IMR-90 (cell line): ENCODE measurements at regions not wholly inside any gene's neighbourhood (a gene's known extent, or its start where the extent isn't known, plus 50 kb on each side); places are given as distances from the start of the nearest gene placed in this dataset.

Source experiments
- ATAC-seq: fragments of 200-7000 bp; cut with Tn5 transposase; 2 replicates; pipeline ENCODE4 v1.9.1; 2020; ENCODE audit warnings: low read depth, mild to moderate bottlenecking, moderate library complexity
- BruUV-seq: library from RNA; stranded (reverse); fragments of 400-500 nt; replicated peaks from 2 replicates; lab custom pipeline; 2021; lab: Mats Ljungman, UMichigan
- CTCF ChIA-PET: fragments of 300-600 bp; formaldehyde crosslinking; extraction: SDS; loops from one replicate; lab custom pipeline; 2021; ENCODE audit warnings: antibody characterized with exemption; lab: Yijun Ruan, JAX
- POLR2A ChIA-PET: fragments of 300-600 bp; sonication (Branson Sonifier 250); formaldehyde crosslinking; loops from one replicate; lab custom pipeline; 2022; ENCODE audit warnings: antibody characterized with exemption; ENCODE audit not compliant: unreplicated experiment; lab: Charles Lee
- DNase-seq: peaks from one replicate; pipeline ENCODE4 v3.0.0; 2013
- H2AFZ ChIP-seq: replicated peaks from 2 replicates; pipeline ENCODE3; 2013; ENCODE audit warnings: low read length, mild to moderate bottlenecking; ENCODE audit not compliant: poor library complexity
- H2AK5ac ChIP-seq: 2 replicates; pipeline ENCODE4 v1.6.1; 2013; ENCODE audit warnings: low read depth, low read length, inconsistent platforms
- H2AK9ac ChIP-seq: replicated peaks from 2 replicates; pipeline ENCODE3; 2013; ENCODE audit warnings: mild to moderate bottlenecking, low read depth, low read length, moderate library complexity; ENCODE audit not compliant: poor library complexity
- H2BK120ac ChIP-seq: 2 replicates; pipeline ENCODE4 v1.6.1; 2013; ENCODE audit warnings: low read depth, low read length, inconsistent platforms
- H2BK15ac ChIP-seq: 3 replicates; pipeline ENCODE4 v1.6.1; 2013; ENCODE audit warnings: low read depth, low read length, inconsistent platforms
- H2BK20ac ChIP-seq: 2 replicates; pipeline ENCODE4 v1.6.1; 2013; ENCODE audit warnings: low read depth, mild to moderate bottlenecking, inconsistent platforms, low read length, moderate library complexity
- H2BK5ac ChIP-seq: 2 replicates; pipeline ENCODE4 v1.6.1; 2013; ENCODE audit warnings: mild to moderate bottlenecking, low read depth, low read length, inconsistent platforms; ENCODE audit not compliant: poor library complexity, severe bottlenecking
- H3K14ac ChIP-seq: replicated peaks from 2 replicates; pipeline ENCODE4 v1.6.1; 2013; ENCODE audit warnings: low read depth, low read length, inconsistent platforms
- H3K18ac ChIP-seq: 2 replicates; pipeline ENCODE4 v1.6.1; 2013; ENCODE audit warnings: low read depth, low read length, control low read depth
- H3K23ac ChIP-seq: 2 replicates; pipeline ENCODE4 v1.6.1; 2013; ENCODE audit warnings: low read depth, low read length, inconsistent platforms
- H3K27ac ChIP-seq: 2 replicates; pipeline ENCODE4 v1.5.1; 2013; ENCODE audit warnings: mild to moderate bottlenecking, control low read depth, low read length; ENCODE audit not compliant: insufficient read depth
- H3K27me3 ChIP-seq: 2 replicates; pipeline ENCODE4 v1.6.1; 2013; ENCODE audit warnings: low read length; ENCODE audit not compliant: control insufficient read depth, insufficient read depth
- H3K36me3 ChIP-seq: 2 replicates; pipeline ENCODE4 v1.6.1; 2013; ENCODE audit warnings: low read length, mixed read lengths; ENCODE audit not compliant: control insufficient read depth, insufficient read depth
- H3K4ac ChIP-seq: 2 replicates; pipeline ENCODE4 v1.6.1; 2013; ENCODE audit warnings: low read depth, low read length, inconsistent platforms
- H3K4me1 ChIP-seq: 2 replicates; pipeline ENCODE4 v1.6.1; 2013; ENCODE audit warnings: low read length, mixed read lengths; ENCODE audit not compliant: control insufficient read depth, insufficient read depth
- H3K4me2 ChIP-seq: 2 replicates; pipeline ENCODE4 v1.6.1; 2013; ENCODE audit warnings: low read depth, mild to moderate bottlenecking, control low read depth, low read length, moderate library complexity
- H3K4me3 ChIP-seq: 2 replicates; pipeline ENCODE4 v1.5.1; 2013; ENCODE audit warnings: low read depth, mild to moderate bottlenecking, control low read depth, low read length, moderate library complexity; ENCODE audit not compliant: insufficient read depth
- H3K56ac ChIP-seq: 2 replicates; pipeline ENCODE4 v1.6.1; 2013; ENCODE audit warnings: low read length, inconsistent platforms; ENCODE audit not compliant: insufficient read depth; ENCODE audit errors: extremely low read depth
- H3K79me1 ChIP-seq, 2 experiments: 2 replicates each; pipeline ENCODE4 v1.6.1; 2013; ENCODE audit warnings: low read length in 2 of 2, inconsistent platforms in 1 of 2, low read depth in 1 of 2
- H3K9ac ChIP-seq: 2 replicates; pipeline ENCODE4 v1.6.1; 2013; ENCODE audit warnings: low read depth, low read length, control low read depth
- H3K9me1 ChIP-seq: 2 replicates; pipeline ENCODE4 v1.6.1; 2013; ENCODE audit warnings: low read length, inconsistent platforms; ENCODE audit not compliant: insufficient read depth
- H3K9me3 ChIP-seq: 2 replicates; pipeline ENCODE4 v1.6.1; 2013; ENCODE audit warnings: low read length; ENCODE audit not compliant: control insufficient read depth, insufficient read depth
- H4K20me1 ChIP-seq: 2 replicates; pipeline ENCODE4 v1.6.1; 2013; ENCODE audit warnings: low read length, inconsistent platforms; ENCODE audit not compliant: insufficient read depth
- H4K5ac ChIP-seq: 2 replicates; pipeline ENCODE4 v1.6.1; 2013; ENCODE audit warnings: mild to moderate bottlenecking, low read depth, low read length, control low read depth
- H4K8ac ChIP-seq, 2 experiments: 2 replicates each; pipeline ENCODE4 v1.6.1; 2013; ENCODE audit warnings: low read depth in 2 of 2, low read length in 2 of 2, control low read depth in 1 of 2, inconsistent platforms in 1 of 2
- H4K91ac ChIP-seq: 2 replicates; pipeline ENCODE4 v1.6.1; 2013; ENCODE audit warnings: low read depth, low read length, inconsistent platforms; ENCODE audit not compliant: insufficient read depth
- CHD1 ChIP-seq: IDR thresholded peaks from 2 replicates; pipeline ENCODE4 v1.6.1; 2012; ENCODE audit warnings: low read depth, low read length, improper control_type of control experiment
- MAFK ChIP-seq: IDR thresholded peaks from 2 replicates; pipeline ENCODE4 v1.6.1; 2012; ENCODE audit warnings: low read depth, low read length, improper control_type of control experiment
- MXI1 ChIP-seq: IDR thresholded peaks from 2 replicates; pipeline ENCODE4 v1.6.1; 2012; ENCODE audit warnings: low read depth, mild to moderate bottlenecking, low read length, moderate library complexity, borderline replicate concordance
- NFE2L2 ChIP-seq: fragments of 150-350 bp; IDR thresholded peaks from 2 replicates; pipeline ENCODE4 v1.6.1; 2016; ENCODE audit warnings: low read depth, mild to moderate bottlenecking, low read length
- RFX5 ChIP-seq: IDR thresholded peaks from 2 replicates; pipeline ENCODE4 v1.8.0; 2012; ENCODE audit warnings: low read depth, mild to moderate bottlenecking, low read length, moderate library complexity
- WGBS, 2 experiments: methylation state at CpG; one replicate each; pipeline versions ENCODE4 v1.1.5 to v1.1.7; 2013; ENCODE audit warnings: missing lambda C conversion rate in 2 of 2; ENCODE audit not compliant: insufficient read length in 1 of 2; ENCODE audit errors: extremely low coverage in 2 of 2; 5-methylcytosine and 5-hydroxymethylcytosine counted together
- dilution Hi-C: fragments of 300-500 bp; cut with HindIII; formaldehyde crosslinking; loops from one replicate; pipeline ENCODE4 v1.14.3; 2018; ENCODE audit warnings: low sequenced_read_pairs; ENCODE audit not compliant: unreplicated experiment
- in situ Hi-C: fragments of 300-500 bp; cut with MboI; formaldehyde crosslinking; loops from 3 replicates; pipeline ENCODE4 v1.14.3; 2019; ENCODE audit warnings: low sequenced_read_pairs, inconsistent platforms, mixed read lengths
- intact Hi-C: fragments of 100-400 bp; cut with micrococcal nuclease; formaldehyde crosslinking; loops from 2 replicates; pipeline ENCODE4 v1.10.0; 2022
- TF ChIP-seq, protein P1 (sequence below): conservative IDR thresholded peaks from 2 replicates; pipeline ENCODE4 v1.5.1; 2012; ENCODE audit warnings: mild to moderate bottlenecking, low read depth, low read length, improper control_type of control experiment

DNA sequence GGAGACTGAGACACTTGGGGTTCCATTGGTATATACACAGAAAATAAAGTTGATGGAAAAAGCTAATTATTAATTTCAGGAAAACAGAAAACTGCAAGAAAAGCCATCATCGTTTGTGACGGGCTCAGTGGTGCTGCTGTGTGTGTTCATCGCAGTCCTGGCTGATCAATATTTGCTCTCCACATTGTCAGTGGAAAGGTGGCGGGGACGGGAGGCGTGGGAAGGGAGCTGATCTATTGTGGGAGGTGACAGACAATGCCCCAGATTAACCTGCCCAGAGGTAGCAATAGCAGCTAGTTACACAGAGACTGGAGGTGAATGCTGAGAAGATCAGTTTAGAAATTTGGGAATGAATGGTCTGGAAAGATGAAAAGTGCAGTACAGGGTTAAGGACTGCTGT lies 50.0 kb upstream of the CTDP1 start:
- Histone ChIP-seq H4K20me1 (no peaks in the 10 kb centered on the region), H4K5ac (no peak overlapping the region), H3K4me2 (no peak overlapping the region), H2AFZ (no peak overlapping the region), H4K8ac (no peak overlapping the region), H2BK120ac (no peak overlapping the region), H3K18ac (no peak overlapping the region), H4K91ac (no peak overlapping the region), H3K36me3 (no peaks in the 10 kb centered on the region), H3K4ac (no peak overlapping the region), H3K27ac (no peak overlapping the region), H3K9ac (no peak overlapping the region), H2BK20ac (no peak overlapping the region), H3K4me3 (no peak overlapping the region), H3K23ac (no peak overlapping the region), H2BK15ac (no peak overlapping the region), H3K27me3 (peaks cover 42% of the 10 kb centered on the region), H2AK5ac (no peak overlapping the region), H3K4me1 (no peaks in the 10 kb centered on the region), H3K79me1 (no peaks in the 10 kb centered on the region), H2AK9ac (no peak overlapping the region), H3K9me1 (no peaks in the 10 kb centered on the region), H3K14ac (no peak overlapping the region), H2BK5ac (no peak overlapping the region), H3K9me3 (no peaks in the 10 kb centered on the region), H3K56ac (no peak overlapping the region)
- POLR2A ChIA-PET, result no interaction called here
- DNase-seq (no peak), ATAC-seq (no peak)
- TF ChIP-seq NFE2L2 (no peak), MAFK (no peak), CHD1 (no peak), MXI1 (no peak), RFX5 (no peak)
- TF ChIP-seq, protein P1, sequence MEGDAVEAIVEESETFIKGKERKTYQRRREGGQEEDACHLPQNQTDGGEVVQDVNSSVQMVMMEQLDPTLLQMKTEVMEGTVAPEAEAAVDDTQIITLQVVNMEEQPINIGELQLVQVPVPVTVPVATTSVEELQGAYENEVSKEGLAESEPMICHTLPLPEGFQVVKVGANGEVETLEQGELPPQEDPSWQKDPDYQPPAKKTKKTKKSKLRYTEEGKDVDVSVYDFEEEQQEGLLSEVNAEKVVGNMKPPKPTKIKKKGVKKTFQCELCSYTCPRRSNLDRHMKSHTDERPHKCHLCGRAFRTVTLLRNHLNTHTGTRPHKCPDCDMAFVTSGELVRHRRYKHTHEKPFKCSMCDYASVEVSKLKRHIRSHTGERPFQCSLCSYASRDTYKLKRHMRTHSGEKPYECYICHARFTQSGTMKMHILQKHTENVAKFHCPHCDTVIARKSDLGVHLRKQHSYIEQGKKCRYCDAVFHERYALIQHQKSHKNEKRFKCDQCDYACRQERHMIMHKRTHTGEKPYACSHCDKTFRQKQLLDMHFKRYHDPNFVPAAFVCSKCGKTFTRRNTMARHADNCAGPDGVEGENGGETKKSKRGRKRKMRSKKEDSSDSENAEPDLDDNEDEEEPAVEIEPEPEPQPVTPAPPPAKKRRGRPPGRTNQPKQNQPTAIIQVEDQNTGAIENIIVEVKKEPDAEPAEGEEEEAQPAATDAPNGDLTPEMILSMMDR, result no peak
- intact Hi-C loops, result no loop called here
- dilution Hi-C loops, result no loop called here
- no CpG with 5 or more reads among the region's 6 CpGs for WGBS, 2 experiments
- in situ Hi-C loops, result no loop called here
- CTCF ChIA-PET, result no interaction called here
- BruUV-seq, result no TSS peak
